Activated naive CD4-positive, alpha-beta T cell treated with anti-CD3 and anti-CD28 coated beads, Interleukin-2, amount 50 U/mL, for 24 hours (primary cell): ENCODE measurements at regions not wholly inside any gene's neighbourhood (a gene's known extent, or its start where the extent isn't known, plus 50 kb on each side); places are given as distances from the start of the nearest gene placed in this dataset.
"Not testable (repeated sequence)": the region's sequence is repeated elsewhere in the genome, so short reads cannot be mapped to it uniquely, and the experiment has no call there.

Experiments used
- H3K27ac Mint-ChIP-seq: one replicate; pipeline ENCODE4 v1.8.0; 2021; ENCODE audit warnings: mild to moderate bottlenecking, mixed read lengths
- H3K27me3 Mint-ChIP-seq: one replicate; pipeline ENCODE4 v1.8.0; 2021; ENCODE audit warnings: mixed read lengths
- H3K36me3 Mint-ChIP-seq: one replicate; pipeline ENCODE4 v1.8.0; 2021; ENCODE audit warnings: mixed read lengths
- H3K4me1 Mint-ChIP-seq: one replicate; pipeline ENCODE4 v1.8.0; 2021; ENCODE audit warnings: mixed read lengths
- H3K4me3 Mint-ChIP-seq: one replicate; pipeline ENCODE4 v1.8.0; 2021; ENCODE audit warnings: mild to moderate bottlenecking, mixed read lengths
- H3K9me3 Mint-ChIP-seq: one replicate; pipeline ENCODE4 v1.8.0; 2021; ENCODE audit warnings: mixed read lengths

DNA sequence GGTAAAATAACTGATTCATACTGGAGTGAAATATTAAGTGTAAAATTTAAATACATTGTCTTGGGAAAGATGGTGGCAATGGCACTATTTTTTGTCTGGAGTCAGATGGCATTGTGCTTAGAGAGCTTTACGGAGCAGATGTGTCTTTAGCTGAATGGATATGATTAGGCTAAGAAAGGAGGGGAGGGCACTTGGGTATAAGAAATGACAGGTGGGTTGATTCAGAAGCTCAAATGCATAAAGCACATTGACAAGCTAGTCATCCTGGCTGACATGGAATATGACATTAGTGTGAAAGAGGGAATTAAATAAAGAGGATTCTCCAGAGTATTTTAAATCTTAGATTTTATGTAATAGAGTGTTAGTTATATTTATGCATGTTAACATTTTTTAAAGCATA is 570.1 kb upstream of the CBLB start:
- Mint-ChIP-seq H3K27me3 (no peaks in the 10 kb centered on the region), H3K9me3 (no peaks in the 10 kb centered on the region), H3K4me1 (no peaks in the 10 kb centered on the region), H3K27ac (no peak overlapping the region), H3K36me3 (no peaks in the 10 kb centered on the region), H3K4me3 (no peak overlapping the region)

GRCh38 chr3:106440672-106441071 is 571.9 kb upstream of the CBLB start:
- no peaks in the 10 kb centered on the region for H3K9me3 Mint-ChIP-seq
- H3K27ac Mint-ChIP-seq, result no peak overlapping the region
- no peaks in the 10 kb centered on the region for H3K36me3 Mint-ChIP-seq
- no peak overlapping the region for H3K4me3 Mint-ChIP-seq
- no peaks in the 10 kb centered on the region for H3K4me1 Mint-ChIP-seq
- H3K27me3 Mint-ChIP-seq, result no peaks in the 10 kb centered on the region

DNA sequence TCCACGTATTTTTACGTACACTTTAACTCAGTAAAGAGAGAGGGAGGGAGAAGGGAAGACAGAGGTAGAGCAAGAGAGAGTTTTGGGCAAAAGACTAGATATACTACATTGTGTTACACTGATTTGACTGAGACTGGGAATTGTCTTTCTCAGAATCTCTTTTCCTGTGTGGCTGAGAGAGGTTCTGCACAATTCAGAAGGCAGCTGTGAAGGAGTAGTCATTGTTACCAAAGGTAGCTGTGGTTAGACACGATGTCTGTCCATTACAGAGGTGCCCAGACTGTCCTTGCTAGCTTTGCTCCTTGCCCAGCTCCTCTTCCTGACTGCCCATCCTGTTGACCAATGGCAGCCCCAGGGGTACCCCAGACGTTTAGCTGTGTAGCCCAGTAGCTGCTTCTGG is 577.5 kb upstream of the CBLB start:
- Mint-ChIP-seq H3K27ac (no peak overlapping the region), H3K27me3 (no peaks in the 10 kb centered on the region), H3K4me1 (peaks cover 9% of the 10 kb centered on the region), H3K9me3 (peaks cover 7% of the 10 kb centered on the region), H3K36me3 (peaks cover 2% of the 10 kb centered on the region), H3K4me3 (no peak overlapping the region)

GRCh38 chr3:106447723-106448301 is 579.0 kb upstream of the CBLB start:
- H3K4me1 Mint-ChIP-seq, result peaks cover 9% of the 10 kb centered on the region
- no peak overlapping the region for H3K4me3 Mint-ChIP-seq
- H3K27ac Mint-ChIP-seq, result no peak overlapping the region
- H3K36me3 Mint-ChIP-seq, result peaks cover 2% of the 10 kb centered on the region
- no peaks in the 10 kb centered on the region for H3K27me3 Mint-ChIP-seq
- peaks cover 7% of the 10 kb centered on the region for H3K9me3 Mint-ChIP-seq

DNA sequence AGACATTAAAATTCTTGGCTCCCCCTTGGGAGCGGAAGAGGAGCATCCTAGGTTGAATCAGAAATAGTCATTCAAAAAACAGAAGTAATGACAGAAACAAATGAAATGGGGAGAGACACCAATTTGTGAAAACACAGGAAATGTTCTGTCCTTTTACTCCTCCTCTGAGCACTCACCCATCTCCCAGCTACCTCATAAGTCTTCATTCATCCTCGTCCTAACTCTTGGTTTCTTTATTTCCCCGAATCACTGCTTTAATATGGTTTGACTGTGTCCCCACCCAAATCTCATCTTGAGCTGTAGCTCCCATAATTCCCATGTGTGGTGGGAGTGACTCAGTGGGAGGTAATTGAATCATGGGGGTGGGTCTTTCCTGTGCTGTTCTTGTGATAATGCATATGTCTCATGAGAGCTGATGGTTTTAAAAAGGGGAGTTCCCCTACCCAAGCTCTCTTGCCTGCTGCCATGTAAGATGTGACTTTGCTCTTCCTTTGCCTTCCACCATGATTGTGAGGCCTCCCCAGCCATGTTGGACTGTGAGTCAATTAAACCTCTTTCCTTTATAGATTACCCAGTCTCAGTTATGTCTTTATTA is 579.7 kb upstream of the CBLB start:
- not testable (repeated sequence) for H3K27me3 Mint-ChIP-seq, H3K4me1 Mint-ChIP-seq, H3K4me3 Mint-ChIP-seq, H3K27ac Mint-ChIP-seq, H3K9me3 Mint-ChIP-seq, H3K36me3 Mint-ChIP-seq

GRCh38 chr3:106452096-106452495 is 583.3 kb upstream of the CBLB start:
- Mint-ChIP-seq H3K36me3 (peaks cover 2% of the 10 kb centered on the region), H3K9me3 (peaks cover 7% of the 10 kb centered on the region), H3K27ac (no peak overlapping the region), H3K4me3 (no peak overlapping the region), H3K4me1 (peaks cover 9% of the 10 kb centered on the region), H3K27me3 (no peaks in the 10 kb centered on the region)

GRCh38 chr3:106454497-106454896 is 585.7 kb upstream of the CBLB start:
- Mint-ChIP-seq H3K27me3 (no peaks in the 10 kb centered on the region), H3K27ac (no peak overlapping the region), H3K4me3 (no peak overlapping the region), H3K9me3 (no peaks in the 10 kb centered on the region), H3K4me1 (peaks cover 8% of the 10 kb centered on the region), H3K36me3 (no peaks in the 10 kb centered on the region)

- Mint-ChIP-seq H3K4me1 (peaks cover 8% of the 10 kb centered on the region), H3K4me3 (no peak overlapping the region), H3K36me3 (no peaks in the 10 kb centered on the region), H3K27ac (no peak overlapping the region), H3K27me3 (no peaks in the 10 kb centered on the region), H3K9me3 (no peaks in the 10 kb centered on the region)
These were observed 588.7 kb upstream of the CBLB start for GRCh38 chr3:106457281-106458180.

GRCh38 chr3:106458952-106459351 is 590.1 kb upstream of the CBLB start:
- H3K36me3 Mint-ChIP-seq, result no peaks in the 10 kb centered on the region
- no peak overlapping the region for H3K27ac Mint-ChIP-seq
- peaks cover 8% of the 10 kb centered on the region for H3K4me1 Mint-ChIP-seq
- H3K27me3 Mint-ChIP-seq, result no peaks in the 10 kb centered on the region
- no peak overlapping the region for H3K4me3 Mint-ChIP-seq
- H3K9me3 Mint-ChIP-seq, result no peaks in the 10 kb centered on the region

DNA sequence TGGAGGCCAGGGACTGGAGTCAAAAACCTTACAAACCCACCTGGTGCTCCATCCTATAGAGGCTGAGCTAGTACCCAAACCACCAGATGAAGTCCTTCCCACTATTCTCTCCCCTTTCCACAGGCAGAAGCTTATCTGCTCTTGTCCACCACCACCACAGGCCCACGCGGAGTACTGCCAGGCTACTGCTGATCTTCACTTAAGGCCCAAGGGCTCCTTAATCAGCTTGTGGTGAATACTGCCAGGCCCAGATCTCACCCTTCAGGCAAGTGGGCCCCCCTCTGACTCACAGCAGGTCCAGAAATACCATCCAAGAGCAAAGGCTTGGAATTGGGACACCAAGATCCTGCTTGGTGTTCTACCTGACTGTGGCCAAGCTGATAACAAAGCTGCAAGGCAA is 598.1 kb upstream of the CBLB start:
- Mint-ChIP-seq H3K27me3 (no peaks in the 10 kb centered on the region), H3K4me1 (no peaks in the 10 kb centered on the region), H3K27ac (no peak overlapping the region), H3K9me3 (peaks cover 13% of the 10 kb centered on the region), H3K4me3 (no peak overlapping the region), H3K36me3 (peaks cover 2% of the 10 kb centered on the region)

DNA sequence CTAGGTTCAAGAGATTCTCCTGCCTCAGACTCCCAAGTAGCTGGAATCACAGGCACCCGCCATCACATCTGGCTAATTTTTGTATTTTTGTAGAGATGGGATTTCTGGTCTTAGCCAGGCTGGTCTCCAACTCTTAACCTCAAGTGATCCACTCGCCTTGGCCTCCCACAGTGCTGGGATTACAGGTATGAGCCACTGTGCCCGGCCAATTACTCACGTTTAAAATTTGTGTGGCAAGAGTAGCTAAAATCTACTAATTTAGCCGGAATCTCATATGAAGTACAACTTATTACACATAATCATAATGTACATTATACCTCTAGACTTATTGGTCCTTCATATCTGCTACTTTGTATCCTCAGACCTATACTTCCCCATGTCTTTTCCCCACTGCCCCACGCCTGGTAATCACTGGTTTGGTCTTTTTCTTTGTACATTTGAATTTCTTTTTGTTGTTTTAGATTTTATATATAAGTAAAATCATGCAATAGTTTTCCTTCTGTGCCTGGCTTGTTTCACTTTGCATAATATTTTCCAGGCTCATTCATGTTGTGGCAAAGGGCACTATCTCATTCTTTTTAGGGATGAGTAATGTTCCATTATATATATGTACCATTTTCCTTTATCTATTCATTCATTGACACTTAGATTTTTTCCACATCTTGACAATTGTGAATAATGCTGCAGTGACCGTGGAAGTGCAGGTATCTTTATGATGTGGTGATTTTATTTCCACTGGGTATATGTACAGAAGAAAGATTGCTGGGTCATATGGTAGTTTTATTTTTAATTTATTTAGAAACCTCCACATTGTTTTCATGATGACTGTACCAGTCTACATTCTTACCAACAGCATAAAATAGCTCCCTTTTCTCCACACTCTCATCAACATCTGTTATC is 605.0 kb upstream of the CBLB start:
- H3K4me1 Mint-ChIP-seq, result peaks cover 20% of the 10 kb centered on the region
- H3K27ac Mint-ChIP-seq, result peak overlapping the region; percentile 86
- peaks cover 25% of the 10 kb centered on the region for H3K9me3 Mint-ChIP-seq
- no peaks in the 10 kb centered on the region for H3K36me3 Mint-ChIP-seq
- H3K4me3 Mint-ChIP-seq, result peak overlapping the region; percentile 26
- no peaks in the 10 kb centered on the region for H3K27me3 Mint-ChIP-seq

GRCh38 chr3:106482451-106482850 is 613.6 kb upstream of the CBLB start:
- Mint-ChIP-seq H3K27me3 (no peaks in the 10 kb centered on the region), H3K36me3 (peaks cover 6% of the 10 kb centered on the region), H3K9me3 (peaks cover 21% of the 10 kb centered on the region), H3K27ac (no peak overlapping the region), H3K4me1 (no peaks in the 10 kb centered on the region), H3K4me3 (no peak overlapping the region)

DNA sequence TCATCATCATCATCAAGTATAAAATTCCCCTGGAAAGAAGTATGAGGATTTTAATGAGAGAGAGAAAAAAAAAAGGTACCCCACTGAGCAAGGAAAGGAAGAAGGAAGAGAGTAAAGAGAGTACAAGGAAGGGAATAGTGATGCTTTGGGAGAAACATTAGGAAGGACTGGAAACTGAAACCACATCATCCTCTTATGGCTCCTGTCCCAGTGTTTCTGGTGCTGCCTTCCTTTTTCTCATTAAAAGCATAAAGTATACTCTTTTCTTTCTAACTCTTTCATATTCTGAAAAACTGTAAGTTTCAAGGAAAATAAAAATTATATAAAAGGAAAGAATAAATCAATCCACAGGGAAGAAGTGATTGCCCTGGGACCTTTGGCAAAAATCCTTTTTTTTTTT is 616.4 kb upstream of the CBLB start:
- no peaks in the 10 kb centered on the region for H3K36me3 Mint-ChIP-seq
- no peak overlapping the region for H3K4me3 Mint-ChIP-seq
- no peaks in the 10 kb centered on the region for H3K27me3 Mint-ChIP-seq
- no peaks in the 10 kb centered on the region for H3K4me1 Mint-ChIP-seq
- peaks cover 4% of the 10 kb centered on the region for H3K9me3 Mint-ChIP-seq
- H3K27ac Mint-ChIP-seq, result no peak overlapping the region

GRCh38 chr3:106485802-106486201 is 617.0 kb upstream of the CBLB start:
- H3K9me3 Mint-ChIP-seq, result peaks cover 4% of the 10 kb centered on the region
- H3K27me3 Mint-ChIP-seq, result no peaks in the 10 kb centered on the region
- H3K27ac Mint-ChIP-seq, result no peak overlapping the region
- H3K4me1 Mint-ChIP-seq, result no peaks in the 10 kb centered on the region
- H3K4me3 Mint-ChIP-seq, result no peak overlapping the region
- H3K36me3 Mint-ChIP-seq, result no peaks in the 10 kb centered on the region

GRCh38 chr3:106486945-106487639 is 618.3 kb upstream of the CBLB start:
- not testable (repeated sequence) for H3K36me3 Mint-ChIP-seq, H3K27ac Mint-ChIP-seq, H3K4me3 Mint-ChIP-seq, H3K4me1 Mint-ChIP-seq, H3K9me3 Mint-ChIP-seq, H3K27me3 Mint-ChIP-seq
